Kidney epithelial cell (primary cell): ENCODE measurements at regions not wholly inside any gene's neighbourhood (a gene's known extent, or its start where the extent isn't known, plus 50 kb on each side); places are given as distances from the start of the nearest gene placed in this dataset.

Experiments
- DNase-seq: peaks from one replicate; pipeline ENCODE4 v3.0.0-alpha.2; 2010; ENCODE audit warnings: low read depth
- H3K27me3 ChIP-seq: 2 replicates; pipeline ENCODE4 v1.6.0; 2011; ENCODE audit warnings: low read length; ENCODE audit not compliant: control insufficient read depth, insufficient read depth
- H3K36me3 ChIP-seq: 2 replicates; pipeline ENCODE4 v1.5.1; 2011; ENCODE audit warnings: low read length; ENCODE audit not compliant: control insufficient read depth, insufficient read depth
- H3K4me3 ChIP-seq: 2 replicates; pipeline ENCODE4 v1.5.1; 2011; ENCODE audit warnings: low read depth, mild to moderate bottlenecking, control low read depth, low read length
- TF ChIP-seq, protein P1 (sequence below): IDR thresholded peaks from 2 replicates; pipeline ENCODE4 v1.5.1; 2011; ENCODE audit warnings: mild to moderate bottlenecking, moderate library complexity, low read length, control low read depth, inconsistent platforms; ENCODE audit not compliant: insufficient read depth, poor library complexity, severe bottlenecking

DNA sequence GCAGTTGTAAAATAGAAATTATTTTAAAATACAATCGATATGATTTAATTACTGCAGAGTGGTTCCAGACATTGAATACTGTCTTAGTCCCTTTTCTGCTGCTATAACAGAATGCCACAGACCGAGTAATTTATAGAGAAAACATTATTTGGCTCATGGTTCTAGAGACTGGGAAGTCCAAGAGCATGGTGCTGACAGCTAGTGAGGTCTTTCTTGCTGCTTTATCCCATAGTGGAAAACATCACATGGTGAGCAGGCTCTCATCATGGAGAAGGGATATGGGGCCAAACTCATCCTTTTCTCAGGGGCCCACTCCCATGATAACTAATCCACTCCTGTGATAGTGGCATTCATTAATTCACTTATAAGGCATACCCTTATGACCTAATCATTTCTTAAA, 120.0 kb upstream of the TBL1XR1 start:
- no peak for DNase-seq
- Histone ChIP-seq H3K4me3 (no peak overlapping the region), H3K36me3 (no peaks in the 10 kb centered on the region), H3K27me3 (no peaks in the 10 kb centered on the region)
- TF ChIP-seq, protein P1, sequence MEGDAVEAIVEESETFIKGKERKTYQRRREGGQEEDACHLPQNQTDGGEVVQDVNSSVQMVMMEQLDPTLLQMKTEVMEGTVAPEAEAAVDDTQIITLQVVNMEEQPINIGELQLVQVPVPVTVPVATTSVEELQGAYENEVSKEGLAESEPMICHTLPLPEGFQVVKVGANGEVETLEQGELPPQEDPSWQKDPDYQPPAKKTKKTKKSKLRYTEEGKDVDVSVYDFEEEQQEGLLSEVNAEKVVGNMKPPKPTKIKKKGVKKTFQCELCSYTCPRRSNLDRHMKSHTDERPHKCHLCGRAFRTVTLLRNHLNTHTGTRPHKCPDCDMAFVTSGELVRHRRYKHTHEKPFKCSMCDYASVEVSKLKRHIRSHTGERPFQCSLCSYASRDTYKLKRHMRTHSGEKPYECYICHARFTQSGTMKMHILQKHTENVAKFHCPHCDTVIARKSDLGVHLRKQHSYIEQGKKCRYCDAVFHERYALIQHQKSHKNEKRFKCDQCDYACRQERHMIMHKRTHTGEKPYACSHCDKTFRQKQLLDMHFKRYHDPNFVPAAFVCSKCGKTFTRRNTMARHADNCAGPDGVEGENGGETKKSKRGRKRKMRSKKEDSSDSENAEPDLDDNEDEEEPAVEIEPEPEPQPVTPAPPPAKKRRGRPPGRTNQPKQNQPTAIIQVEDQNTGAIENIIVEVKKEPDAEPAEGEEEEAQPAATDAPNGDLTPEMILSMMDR = no peak

DNA sequence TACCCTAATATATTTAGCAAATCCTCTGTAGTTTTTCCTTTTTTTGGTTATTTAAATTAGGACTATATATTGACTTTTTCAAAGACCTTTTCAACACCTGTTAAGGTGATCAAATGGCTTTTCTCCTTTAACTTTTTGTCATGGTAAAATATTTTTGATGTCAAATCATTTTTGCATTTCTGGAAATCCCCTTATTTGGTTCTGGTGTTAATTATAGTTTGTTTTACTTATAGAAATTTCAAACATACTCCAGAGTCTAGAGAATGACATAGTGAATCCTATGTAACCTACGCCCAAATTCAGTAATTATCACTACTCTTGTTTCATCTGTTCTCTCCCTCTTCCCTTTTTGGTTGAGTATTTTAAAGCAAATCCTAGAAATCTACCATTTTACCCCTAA, 121.3 kb upstream of the TBL1XR1 start:
- DNase-seq = no peak
- H3K36me3 ChIP-seq = no peaks in the 10 kb centered on the region
- no peak overlapping the region for H3K4me3 ChIP-seq
- no peaks in the 10 kb centered on the region for H3K27me3 ChIP-seq
- TF ChIP-seq, protein P1 = no peak

DNA sequence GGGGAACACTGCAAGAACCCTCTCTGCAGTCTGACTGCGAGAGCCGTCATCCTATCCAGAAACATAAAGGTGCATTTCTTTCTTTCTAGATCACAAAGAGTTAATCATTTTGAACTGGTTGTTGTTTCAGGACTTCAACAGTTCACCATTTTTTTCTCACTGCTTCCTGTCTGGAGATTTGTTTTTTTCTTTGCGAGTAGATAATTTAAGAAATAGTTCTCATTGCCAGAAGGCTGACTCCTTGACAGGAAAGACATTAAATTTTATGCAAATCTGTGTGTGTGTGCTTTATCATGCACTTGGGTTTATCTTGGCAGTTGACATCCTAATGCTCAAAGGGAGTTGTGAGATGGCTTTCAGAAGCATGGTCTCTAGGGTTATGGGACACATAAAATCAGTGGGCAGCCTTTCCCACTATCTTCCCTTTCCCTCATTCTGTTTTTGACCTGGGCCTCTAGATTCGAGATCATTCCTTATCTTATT, 123.5 kb upstream of the TBL1XR1 start:
- H3K4me3 ChIP-seq = no peak overlapping the region
- no peak for DNase-seq
- no peaks in the 10 kb centered on the region for H3K36me3 ChIP-seq
- no peaks in the 10 kb centered on the region for H3K27me3 ChIP-seq
- TF ChIP-seq, protein P1 = no peak

DNA sequence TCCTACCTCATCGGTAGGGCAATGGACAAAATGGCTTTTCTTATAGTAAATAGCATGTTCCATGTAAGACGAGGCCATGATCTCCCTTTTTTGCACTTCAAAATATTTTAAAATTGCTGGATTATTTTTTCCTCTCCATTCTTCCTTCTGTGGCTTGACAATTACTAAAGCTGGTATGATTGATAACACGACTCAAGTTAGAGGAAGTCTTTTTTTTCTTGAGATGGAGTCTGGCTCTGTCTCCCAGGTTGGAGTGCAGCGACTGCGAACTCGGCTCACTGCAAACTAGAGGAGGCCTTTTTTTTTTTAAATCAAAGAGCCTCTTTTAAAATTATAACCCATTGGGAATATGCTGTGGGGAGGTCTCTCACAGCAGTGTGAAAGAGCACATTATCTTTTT, 124.5 kb upstream of the TBL1XR1 start:
- Histone ChIP-seq H3K4me3 (no peak overlapping the region), H3K36me3 (no peaks in the 10 kb centered on the region), H3K27me3 (no peaks in the 10 kb centered on the region)
- no peak for DNase-seq
- TF ChIP-seq, protein P1 = no peak

DNA sequence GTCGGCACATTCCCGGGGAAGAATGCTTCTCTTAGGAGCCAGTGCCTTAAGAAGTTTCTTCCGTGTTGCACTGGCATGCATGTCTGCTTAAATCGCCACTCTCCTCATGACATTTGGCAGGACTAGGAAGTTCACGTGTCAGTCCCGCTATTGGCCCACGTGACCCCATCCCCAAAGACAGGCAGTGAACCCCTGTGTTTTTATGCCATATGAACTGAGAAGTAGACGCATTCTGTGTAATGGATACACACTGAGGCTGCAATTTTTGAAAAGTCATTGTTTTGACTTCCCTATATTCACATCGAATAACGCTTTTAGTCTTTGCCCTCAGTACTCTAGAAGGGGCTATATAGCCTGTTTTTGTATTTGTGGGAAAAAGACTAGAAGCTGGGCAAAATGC, 125.6 kb upstream of the TBL1XR1 start:
- Histone ChIP-seq H3K4me3 (no peak overlapping the region), H3K27me3 (no peaks in the 10 kb centered on the region), H3K36me3 (no peaks in the 10 kb centered on the region)
- TF ChIP-seq, protein P1 = no peak
- DNase-seq = no peak

DNA sequence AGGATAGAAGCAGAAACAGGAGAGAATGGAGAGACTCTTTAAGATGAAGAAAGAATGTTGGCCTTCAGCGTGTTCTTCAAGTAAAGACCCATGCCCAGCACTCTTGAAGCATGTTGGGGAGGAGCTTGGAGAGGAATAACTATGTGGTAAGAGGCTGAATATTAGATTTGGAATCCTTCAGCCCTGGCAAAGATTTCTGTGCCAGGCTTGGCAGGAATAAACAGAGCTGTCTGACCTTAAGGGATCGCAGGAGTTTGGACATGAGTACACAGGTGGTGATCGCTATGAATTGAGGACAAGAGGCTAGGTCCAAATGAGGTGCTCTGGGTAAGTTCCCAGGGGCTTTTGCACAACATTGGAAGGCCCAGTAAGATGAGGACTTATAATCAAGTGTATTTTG, 132.6 kb upstream of the TBL1XR1 start:
- DNase-seq = no peak

More for the DNA sequence above, 132.6 kb upstream of the TBL1XR1 start:
- no peaks in the 10 kb centered on the region for H3K36me3 ChIP-seq
- H3K4me3 ChIP-seq = no peak overlapping the region
- TF ChIP-seq, protein P1 = no peak
- no peaks in the 10 kb centered on the region for H3K27me3 ChIP-seq
